HG03354 (cell line): ENCODE measurements at regions not wholly inside any gene's neighbourhood (a gene's known extent, or its start where the extent isn't known, plus 50 kb on each side); places are given as distances from the start of the nearest gene placed in this dataset.

Experiments used
- ATAC-seq: cut with Tn5 transposase; IDR thresholded peaks from one replicate; pipeline ENCODE4 v1.9.1; 2021; ENCODE audit warnings: mild to moderate bottlenecking; ENCODE audit not compliant: unreplicated experiment, poor library complexity, severe bottlenecking

DNA sequence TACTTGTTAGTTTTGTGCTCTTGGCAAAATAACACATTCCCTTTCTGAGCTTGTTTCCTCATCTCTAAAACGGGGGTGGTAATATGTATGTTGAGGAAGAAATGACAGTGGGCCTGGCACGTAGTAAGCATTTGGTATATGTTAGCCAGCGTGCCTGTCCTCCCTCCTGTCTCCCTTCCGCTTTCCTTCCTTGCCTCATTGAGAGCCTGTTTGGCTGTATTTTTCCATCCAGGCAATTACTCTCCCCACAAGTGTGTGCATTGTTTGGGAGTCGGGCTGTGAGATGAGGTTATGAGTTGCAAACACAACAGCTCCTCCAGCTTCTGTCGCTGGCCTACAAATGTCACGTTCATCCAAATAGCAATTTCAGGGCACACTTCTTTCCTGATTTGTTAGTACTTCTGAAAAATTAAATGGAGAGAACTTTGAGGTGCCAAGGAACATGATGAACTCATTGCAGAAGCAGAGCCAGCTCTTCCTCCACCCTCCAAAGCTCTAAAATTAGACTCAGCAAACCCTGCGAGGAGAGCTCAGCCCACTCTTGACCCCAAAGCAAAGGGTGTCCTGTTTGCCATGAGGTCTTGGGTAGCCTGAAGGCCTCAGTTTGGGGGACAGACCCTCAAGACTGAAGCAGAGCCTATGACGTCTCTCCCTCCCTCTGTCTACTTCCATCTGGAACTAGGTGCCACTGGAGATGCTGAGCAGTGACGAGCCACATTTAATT lies 50.7 kb upstream of the TOX2 start:
- no peak for ATAC-seq

DNA sequence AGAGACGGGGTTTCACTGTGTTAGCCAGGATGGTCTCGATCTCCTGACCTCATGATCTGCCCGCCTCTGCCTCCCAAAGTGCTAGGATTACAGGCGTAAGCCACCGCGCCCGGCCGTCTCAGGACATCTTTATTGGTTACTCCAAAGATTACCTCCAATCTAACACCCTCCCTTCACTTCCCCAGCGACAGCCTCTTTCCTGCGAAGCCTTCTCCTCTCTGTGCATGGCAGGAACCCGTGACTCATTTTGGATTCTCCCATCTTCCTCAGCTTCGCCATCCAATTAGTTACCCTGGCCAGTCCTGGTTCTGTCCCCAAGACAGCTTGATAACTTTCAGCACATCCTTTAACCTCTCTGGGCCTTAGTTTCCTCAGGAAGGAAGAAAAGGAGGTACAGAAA lies 51.3 kb upstream of the TOX2 start:
- ATAC-seq = no peak

DNA sequence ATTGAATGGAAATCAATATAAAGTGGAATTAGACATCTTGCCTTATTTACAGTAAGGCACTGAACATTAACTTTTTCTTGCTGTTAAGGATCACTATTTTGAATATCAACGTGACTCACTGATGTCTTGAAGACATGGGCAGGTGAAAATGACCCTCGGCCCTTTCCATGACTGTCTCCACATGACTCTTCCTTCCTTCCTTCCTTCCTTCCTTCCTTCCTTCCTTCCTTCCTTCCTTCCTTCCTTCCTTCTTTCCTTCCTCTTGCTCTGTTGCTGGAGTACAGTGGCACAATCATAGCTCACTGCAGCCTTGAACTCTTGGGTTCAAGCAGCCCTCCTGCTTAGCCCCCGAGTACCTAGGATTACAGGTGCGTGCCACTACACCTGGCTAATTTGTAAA lies 52.2 kb upstream of the TOX2 start:
- no peak for ATAC-seq

DNA sequence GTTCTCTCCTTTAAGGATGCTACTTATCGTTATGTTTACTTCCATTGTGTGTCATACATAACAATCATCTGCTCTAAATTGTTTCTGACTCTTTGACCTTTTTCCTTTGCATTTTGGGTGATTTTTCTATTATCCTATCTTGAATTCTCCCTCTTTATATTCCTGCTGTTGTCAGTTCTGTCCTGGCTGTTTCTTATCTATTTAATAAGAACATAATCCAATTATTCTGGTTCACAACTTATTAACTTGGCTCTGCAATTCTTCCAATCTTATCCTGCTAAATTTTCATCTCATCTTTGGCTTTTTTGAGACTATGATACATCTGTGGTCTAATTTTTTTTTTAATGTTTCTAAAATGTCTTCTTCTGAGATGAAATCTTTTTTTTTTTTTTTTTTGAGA lies 54.7 kb upstream of the TOX2 start:
- no peak for ATAC-seq

DNA sequence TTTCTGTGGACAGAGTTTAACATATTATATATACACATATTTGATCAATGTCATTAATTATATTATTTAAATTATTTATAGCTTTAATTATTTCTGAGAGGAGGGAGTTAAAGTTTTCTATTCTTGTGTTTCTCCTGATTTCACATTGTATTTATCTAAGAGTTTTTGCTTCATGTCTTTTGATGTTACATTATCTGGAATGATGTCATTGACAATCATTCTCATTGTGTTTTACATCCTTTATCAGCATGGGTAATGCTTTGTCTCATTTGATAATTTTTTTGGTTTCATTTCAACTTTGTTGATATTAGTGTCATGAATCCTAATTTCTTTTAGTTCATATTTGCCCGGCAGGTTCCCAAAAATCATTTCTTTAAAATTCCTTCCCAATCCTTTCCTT lies 56.7 kb upstream of the TOX2 start:
- no peak for ATAC-seq

DNA sequence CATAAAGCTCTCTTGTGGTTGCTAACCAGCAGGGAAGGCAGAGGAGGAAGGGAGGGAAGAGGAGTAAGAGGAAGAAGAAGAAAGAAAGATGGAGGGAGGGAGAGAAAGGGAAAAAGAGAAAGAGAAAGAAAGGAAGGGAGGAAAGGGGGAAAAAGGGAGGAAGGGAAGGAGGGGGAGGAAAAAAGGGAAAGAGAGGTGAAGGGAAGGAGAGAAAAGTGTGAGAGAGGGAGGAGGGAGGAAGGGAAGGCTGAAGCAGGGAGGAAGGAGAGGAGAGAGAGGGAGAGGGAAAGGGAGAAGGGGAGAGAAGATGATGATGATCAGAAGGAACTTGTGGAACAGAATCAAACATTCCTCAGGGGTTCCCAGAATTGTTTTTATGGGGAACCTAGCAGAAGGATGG lies 57.5 kb upstream of the TOX2 start:
- ATAC-seq = no peak

DNA sequence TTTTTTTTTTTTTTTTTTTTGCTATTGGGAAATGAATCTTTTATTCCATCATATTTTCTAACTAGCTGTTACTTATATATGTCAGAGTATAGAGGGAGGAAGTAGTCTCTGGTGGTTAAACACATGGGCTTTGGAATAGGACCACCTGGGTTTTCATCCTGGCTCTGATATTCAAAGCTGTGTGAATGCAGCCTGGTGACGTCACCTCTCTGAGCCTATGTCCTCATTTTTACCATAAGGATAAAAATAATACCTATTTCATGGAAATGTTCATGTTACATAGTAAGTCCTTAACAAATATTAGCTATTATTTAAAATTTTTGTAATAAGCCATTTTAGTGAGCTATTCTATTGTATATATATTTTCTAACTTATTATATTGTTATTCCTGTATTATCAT lies 58.8 kb upstream of the TOX2 start:
- ATAC-seq = no peak

DNA sequence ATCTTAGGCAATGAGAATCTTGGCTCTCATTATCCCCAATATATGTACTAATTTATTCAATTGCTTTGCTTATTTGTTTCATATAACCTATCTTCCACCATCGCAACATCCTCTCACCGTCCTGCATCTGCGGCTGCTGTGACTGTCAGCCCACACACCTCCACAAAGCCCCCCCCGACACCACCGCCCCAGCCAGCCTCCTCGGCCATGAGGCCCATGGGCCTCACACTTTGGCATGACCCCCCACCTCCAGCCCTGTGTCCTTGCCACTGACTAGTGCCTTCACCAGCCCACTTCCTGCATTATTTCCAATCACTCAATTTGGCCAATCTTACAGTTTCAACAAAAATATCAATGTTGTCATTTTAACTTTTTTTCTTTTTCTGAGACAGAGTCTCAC lies 60.7 kb upstream of the TOX2 start:
- ATAC-seq = no peak

DNA sequence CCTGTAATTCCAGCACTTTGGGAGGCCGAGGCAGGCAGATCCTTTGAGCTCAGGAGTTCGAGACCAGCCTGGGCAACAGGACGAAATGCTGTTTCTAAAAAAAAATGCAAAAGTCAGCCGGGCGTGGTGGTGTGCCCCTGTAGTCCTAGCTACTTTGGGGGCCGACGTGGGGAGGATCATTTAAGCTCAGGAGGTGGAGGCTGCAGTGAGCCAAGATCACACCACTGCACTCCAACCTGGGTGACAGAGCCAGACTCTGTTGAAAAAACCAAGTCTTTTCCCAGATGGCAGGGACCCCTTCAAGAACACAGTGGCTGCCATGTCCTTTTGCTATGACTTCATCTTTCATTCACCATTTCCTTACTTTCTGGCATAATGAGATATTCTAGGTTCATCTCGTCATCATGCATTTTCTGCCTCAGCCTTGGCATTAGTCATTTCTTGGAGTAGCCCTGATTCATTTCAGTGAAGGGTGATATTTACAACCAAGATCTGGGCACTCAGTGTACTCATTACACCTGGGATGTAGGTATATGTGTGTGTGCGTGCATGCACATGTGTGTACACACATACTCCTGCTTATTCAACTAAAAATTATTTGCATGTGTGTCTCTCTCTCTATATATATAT lies 61.4 kb upstream of the TOX2 start:
- ATAC-seq = no peak

DNA sequence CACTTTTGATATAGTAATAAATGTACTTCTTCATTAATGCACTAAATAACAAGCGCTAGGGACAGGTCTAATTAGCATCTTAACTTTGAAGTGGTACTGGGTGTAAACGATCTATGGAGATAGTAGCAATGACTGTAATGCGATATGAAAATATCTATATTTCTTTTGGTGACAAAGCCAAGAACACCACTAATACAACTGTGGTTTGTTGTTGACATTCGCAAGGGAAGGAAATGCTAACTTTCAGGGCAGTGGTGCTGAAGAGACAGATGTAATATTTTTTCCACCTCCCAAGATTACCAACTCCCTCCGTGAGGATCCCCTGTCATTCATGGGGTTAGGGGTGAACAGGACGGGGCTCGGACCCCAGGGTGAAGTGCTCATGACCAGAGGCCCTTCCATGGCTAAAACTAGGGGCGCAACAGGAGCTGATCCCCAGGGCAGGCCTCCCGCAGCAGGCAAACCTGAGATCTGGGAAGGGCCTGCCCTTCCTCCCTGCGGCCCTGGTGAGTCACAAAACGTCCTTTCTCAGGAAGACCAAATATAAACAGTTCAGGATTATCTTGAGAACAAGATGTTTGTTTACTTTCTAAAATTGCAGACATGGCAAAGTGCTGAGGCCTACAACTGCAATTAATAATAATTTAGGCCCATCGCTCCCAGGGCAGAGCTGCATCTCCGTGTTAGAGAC lies 65.0 kb upstream of the TOX2 start:
- ATAC-seq = no peak

DNA sequence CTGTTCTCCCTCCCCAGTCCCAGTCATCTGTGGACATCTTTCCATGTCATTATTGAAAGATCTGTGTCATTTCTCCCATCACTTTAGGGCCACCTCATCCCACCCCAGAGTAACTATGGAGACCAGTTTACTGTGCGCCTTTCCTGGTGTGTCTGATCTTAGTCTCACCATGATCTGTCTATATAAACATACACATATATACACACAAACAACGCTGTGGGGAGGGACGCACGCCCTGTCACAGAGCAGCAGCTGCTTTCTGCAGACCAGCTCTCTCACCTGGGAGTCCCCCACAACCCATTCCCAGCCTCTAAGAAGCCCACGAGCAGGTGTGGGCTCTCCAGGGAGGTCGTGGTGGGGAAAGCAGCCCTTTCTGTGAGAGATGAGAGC lies 68.1 kb upstream of the TOX2 start:
- ATAC-seq = no peak

DNA sequence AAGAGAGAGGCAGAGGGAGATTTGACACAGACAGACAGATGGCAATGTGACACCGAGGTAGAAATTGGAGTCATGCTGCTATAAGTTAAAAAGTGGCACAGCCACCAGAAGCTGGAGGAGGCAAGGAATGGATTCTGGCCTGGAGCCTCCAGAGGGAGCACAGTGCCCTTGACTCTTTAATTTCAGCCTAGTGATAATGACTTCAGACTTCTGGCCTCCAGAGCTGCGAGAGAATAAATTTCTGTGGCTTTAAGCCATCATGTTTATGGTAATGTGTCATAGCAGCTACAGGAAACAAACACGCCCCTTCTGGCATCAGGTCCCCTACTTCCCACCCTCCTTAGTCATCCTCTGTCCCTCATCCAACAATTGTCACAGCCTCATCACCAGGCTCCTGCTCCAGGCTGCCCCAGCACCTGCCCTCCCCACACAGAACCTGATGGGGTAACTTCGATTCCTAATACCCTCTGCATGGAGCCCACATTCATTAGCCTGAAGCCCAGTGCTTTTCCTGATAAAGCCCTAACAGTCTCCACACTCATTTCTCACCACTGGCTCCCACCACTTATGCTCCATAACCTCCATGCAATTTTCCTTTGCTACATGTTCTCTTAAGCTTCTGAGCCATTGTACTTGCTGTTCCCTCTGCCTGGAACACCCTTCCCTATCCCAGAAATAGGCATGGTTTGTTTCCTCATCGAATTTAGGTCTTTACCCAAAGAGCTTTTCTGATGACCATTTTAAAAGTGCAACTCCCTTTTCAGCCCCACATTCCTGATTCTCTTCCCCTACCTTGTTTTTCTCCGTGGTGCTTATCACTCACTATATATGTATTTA lies 69.7 kb upstream of the TOX2 start:
- ATAC-seq = no peak

DNA sequence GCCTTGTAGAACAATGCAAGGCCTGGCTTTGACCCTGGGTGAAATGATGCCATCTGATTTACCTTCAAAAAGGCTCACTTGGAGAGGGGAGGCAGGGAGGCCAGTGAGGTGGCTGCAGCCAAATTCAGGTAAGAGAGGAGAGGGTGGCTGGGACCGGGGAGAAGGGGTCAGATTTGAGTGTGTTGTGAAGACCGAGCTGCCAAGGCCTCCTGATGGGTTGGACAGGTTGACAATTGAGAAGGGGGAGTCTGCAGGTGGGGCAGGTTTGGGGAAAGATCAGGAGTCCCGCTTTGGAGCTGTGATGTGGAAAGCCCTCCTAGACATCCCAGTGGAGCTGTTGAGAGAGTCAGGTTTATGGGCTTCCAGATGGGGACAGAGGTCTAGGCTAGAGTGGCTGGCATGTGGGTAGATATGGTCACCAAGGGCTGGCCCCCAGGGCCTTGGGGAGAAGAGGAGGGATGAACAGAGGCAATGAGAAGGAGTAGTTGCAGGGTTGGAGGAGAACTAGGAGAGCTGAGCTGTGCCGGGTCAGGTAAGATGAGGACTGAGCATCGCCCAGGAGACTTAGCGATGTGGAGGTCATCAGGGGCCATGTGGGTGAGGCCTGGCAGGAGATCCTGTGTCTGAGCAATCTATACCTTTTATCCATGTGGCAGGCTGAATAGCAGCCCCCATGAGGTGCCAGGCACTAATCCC lies 70.5 kb upstream of the TOX2 start:
- ATAC-seq = no peak

DNA sequence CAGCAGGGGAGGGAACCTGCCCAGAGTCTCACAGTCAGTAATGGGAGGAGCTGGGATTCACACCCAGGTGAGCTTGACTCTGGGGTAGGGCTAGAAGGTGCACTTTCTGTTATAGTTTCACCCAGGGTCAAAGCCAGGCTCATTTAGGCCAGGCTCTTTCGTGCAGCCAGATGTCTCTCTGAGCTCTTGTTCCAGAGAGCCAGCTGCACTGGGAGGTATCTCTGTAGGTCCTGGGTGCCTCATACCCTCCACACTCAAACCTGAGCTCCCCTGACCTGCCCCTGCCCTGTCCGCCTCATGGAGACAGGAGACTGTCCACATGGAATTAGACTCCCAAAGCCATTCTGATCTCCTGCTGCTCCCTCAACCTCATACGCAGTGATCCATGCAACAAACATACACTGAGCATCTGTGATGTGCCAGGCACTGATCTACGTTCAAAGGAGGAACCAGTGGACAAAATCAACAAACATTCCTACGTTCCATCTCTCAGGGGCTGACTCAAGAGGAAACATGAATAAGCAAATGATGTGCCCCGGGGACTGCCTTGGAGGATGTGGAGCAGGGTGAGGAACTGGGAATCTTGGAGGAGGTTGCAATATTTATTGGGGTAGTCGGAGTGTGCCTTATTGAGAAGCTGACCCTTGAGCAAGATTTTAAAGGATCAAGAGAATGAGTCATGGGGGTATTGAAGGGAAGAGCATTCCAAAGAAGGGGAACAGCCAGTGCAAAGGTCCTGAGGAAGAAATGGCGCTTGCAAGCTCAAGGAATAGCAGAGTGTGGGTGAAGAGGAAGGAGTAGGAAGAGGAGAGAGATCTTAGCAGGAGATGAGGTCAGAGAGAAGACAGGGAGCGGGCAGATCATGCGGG lies 71.3 kb upstream of the TOX2 start:
- no peak for ATAC-seq

DNA sequence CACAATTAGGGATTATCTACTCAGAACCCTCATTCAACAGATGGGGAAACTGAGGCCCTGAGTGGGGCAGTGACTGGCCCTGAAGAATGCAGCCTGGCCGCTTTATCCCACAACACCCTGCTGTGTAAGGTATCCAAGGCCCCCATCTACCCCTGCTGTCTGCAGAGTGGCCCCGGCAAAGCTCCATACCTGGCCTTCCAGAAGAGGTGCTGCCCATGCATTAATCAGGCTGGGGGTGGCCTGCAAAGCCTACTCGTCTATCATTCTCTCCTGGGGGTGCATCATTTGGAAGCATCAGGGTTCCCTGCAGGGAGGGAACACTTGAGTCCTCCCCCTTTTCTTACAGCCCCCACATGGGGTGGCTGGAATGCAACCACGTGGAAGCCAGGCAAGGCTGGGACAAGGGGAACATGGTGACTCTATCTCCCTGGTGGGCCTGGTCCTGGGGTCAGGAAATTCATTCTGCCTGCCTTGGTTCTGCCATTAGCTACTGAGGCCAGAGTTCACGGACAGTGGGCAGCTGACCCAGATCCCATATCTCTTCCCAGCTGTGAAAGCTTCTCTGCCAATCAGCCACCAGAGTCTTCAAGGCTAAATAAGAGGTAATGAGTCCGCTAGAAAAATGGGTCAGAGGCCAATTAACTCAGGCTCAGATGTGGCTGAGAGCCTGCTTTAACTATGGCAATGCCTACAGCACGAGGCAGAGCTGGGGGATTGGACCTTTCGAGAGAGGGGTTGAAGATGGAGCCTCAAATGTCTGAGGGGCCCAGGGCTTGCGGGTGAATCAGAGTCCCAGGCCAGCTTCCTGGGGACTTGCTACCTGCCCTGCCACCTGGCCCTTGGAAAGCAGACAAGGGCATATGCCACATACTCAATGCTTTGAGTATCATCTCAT lies 72.3 kb upstream of the TOX2 start:
- ATAC-seq = no peak

DNA sequence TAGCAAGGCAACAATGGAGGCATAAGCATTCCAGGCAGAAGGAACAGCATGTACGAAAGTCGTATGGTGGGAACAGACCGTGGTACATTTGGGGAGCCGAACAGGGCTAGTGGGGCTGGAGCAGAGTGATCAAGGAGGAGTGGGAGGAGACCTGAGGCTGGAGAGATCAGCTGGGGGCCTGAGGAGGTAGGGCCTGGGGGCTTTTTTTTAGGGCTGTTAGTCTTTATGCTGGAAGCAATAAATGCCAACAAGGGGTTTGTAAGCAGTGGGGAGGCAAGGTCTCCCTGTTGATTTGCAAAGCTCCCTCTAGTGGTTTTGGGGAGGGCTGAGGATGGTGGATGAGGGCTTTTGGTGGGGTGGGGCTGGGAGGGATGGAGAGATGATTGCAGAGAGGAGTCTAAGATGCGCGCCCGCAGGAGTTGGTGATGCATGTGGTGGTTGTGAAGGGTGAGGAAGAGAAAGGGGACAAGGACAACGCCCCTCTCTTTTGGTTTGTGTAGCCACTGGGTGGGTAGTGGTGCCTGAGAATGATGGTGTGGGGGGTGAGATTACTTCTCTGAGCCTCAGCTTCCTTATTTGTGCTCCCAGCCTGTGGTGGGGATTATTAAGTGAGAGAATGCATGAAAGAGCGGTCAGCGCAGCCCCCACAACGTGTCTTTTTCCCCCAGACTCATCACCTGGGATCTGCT lies 74.1 kb upstream of the TOX2 start:
- ATAC-seq = no peak

DNA sequence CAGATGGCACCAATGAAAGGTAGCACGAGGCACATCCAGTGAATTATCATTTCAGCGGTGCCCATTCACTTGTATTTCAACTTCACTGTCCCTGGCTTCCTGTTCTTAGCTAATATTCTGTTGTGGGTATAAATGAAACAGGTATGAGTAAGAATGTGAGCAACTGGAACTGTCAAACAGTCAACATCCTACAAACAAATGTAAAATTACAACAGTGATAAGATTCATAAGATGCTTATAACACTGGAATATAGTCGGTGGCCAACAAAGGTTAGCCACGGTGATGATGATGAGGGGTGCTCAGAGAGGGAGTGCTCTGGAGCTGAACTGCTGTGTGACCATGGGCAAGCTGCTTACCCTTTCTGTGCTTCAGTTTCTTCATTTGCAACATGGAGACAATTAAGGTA lies 74.9 kb upstream of the TOX2 start:
- ATAC-seq = no peak

DNA sequence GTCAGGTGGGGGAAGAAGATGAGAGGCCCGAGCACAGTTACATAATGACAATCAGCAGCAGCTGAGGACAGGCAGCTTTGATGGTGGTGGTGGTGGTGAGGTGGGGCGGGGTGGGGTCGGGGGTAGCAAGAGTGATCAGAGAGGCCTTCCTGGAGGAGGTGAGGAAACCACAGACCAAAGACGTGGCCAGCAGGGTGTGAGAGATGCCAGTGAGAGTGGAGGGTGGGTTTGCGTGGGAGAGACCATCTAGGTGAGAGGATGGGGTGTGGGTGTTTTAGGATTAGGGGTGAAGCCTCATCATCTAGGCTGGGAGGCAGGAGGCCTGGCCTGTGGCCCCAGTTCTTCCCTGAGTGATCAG lies 76.0 kb upstream of the TOX2 start:
- no peak for ATAC-seq
